Upper lobe of left lung (tissue), 4 donors: ENCODE measurements at regions not wholly inside any gene's neighbourhood (a gene's known extent, or its start where the extent isn't known, plus 50 kb on each side); places are given as distances from the start of the nearest gene placed in this dataset.

Experiments used
- POLR2AphosphoS5 ChIP-seq, 2 donors: sonication (generic); formaldehyde crosslinking; IDR thresholded peaks; one replicate each; pipeline ENCODE4 v1.5.1; 2017; ENCODE audit warnings: antibody characterized with exemption in 2 of 2
- TF ChIP-seq, protein P1 (sequence below), 6 experiments: fragments of 450-650 bp in 4 of 6; fragments of 200-600 bp in 2 of 6; sonication (generic) in 2 of 6; IDR thresholded peaks; one replicate each; pipeline ENCODE4 v1.5.1; 2016 to 2019; ENCODE audit warnings: antibody characterized with exemption in 6 of 6

DNA sequence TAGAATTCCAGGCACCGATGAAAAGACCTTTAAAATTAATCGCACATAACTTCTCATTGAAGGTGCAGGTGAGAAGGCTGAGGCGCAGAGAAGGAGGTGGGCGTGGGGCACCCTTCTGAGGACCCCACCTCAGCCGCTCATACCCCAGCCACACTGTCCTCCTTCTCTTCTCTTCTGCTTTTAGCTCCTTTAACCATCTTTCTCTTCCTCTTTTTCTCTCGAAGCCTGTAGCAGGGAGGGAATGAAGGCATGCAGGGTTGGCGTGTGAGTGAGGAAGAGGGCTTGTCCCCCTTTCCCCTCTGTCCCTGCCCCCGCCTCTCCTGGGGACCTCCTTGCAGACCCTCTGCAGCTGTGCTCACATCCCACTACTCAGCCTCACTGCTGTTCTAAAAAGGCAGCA, 57.8 kb upstream of the CACNA1E start:
- TF ChIP-seq, protein P1, sequence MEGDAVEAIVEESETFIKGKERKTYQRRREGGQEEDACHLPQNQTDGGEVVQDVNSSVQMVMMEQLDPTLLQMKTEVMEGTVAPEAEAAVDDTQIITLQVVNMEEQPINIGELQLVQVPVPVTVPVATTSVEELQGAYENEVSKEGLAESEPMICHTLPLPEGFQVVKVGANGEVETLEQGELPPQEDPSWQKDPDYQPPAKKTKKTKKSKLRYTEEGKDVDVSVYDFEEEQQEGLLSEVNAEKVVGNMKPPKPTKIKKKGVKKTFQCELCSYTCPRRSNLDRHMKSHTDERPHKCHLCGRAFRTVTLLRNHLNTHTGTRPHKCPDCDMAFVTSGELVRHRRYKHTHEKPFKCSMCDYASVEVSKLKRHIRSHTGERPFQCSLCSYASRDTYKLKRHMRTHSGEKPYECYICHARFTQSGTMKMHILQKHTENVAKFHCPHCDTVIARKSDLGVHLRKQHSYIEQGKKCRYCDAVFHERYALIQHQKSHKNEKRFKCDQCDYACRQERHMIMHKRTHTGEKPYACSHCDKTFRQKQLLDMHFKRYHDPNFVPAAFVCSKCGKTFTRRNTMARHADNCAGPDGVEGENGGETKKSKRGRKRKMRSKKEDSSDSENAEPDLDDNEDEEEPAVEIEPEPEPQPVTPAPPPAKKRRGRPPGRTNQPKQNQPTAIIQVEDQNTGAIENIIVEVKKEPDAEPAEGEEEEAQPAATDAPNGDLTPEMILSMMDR (IDR thresholded peaks at IDR 0.05), result no peak
- TF ChIP-seq POLR2AphosphoS5 (IDR thresholded peaks at IDR 0.05), result no peak
